HL-60 (cell line): ENCODE measurements at regions not wholly inside any gene's neighbourhood (a gene's known extent, or its start where the extent isn't known, plus 50 kb on each side); places are given as distances from the start of the nearest gene placed in this dataset.

Experiments used
- DNase-seq, 2 experiments: peaks; one replicate each; pipeline ENCODE4 v3.0.0-alpha.2; 2010 to 2020; ENCODE audit warnings: low read depth in 1 of 2, low spot score in 1 of 2
- H3K27ac ChIP-seq: fragments of 250-450 bp; sonication (Bioruptor Pico); replicated peaks from 2 replicates; pipeline ENCODE4 v1.5.1; 2020; ENCODE audit warnings: mild to moderate bottlenecking, moderate library complexity
- H3K27me3 ChIP-seq: fragments of 250-450 bp; sonication (Bioruptor Pico); 2 replicates; pipeline ENCODE4 v1.5.1; 2021; ENCODE audit warnings: mild to moderate bottlenecking, moderate library complexity; ENCODE audit not compliant: insufficient read depth, poor library complexity, severe bottlenecking
- H3K4me3 ChIP-seq: replicated peaks from 2 replicates; pipeline ENCODE4 v1.5.1; 2011; ENCODE audit warnings: mild to moderate bottlenecking, control low read depth, low read length; ENCODE audit not compliant: insufficient read depth
- CTCF ChIP-seq: IDR thresholded peaks from one replicate; pipeline ENCODE4 v1.5.1; 2011; ENCODE audit warnings: low read length, control low read depth, inconsistent platforms; ENCODE audit not compliant: insufficient read depth
- GABPA ChIP-seq: IDR thresholded peaks from 2 replicates; pipeline ENCODE4 v1.6.1; 2012; ENCODE audit warnings: low read depth
- POLR2AphosphoS5 ChIP-seq: IDR thresholded peaks from 2 replicates; pipeline ENCODE4 v1.6.1; 2012; ENCODE audit warnings: low read depth
- SPI1 ChIP-seq: IDR thresholded peaks from 2 replicates; pipeline ENCODE4 v1.6.1; 2012; ENCODE audit warnings: low read depth, mild to moderate bottlenecking, borderline replicate concordance
- TF ChIP-seq, protein P1 (sequence below): IDR thresholded peaks from 2 replicates; pipeline ENCODE4 v1.6.1; 2012; ENCODE audit warnings: low read depth; ENCODE audit not compliant: insufficient replicate concordance

GRCh38 chr20:24109537-24109936, 121.0 kb upstream of the GGTLC1 start:
- DNase-seq = no peak
- Histone ChIP-seq H3K27me3 (no peaks in the 10 kb centered on the region), H3K4me3 (no peak overlapping the region), H3K27ac (no peak overlapping the region)
- TF ChIP-seq CTCF = no peak
- TF ChIP-seq POLR2AphosphoS5 = no peak
- TF ChIP-seq GABPA = no peak
- TF ChIP-seq SPI1 = no peak
- TF ChIP-seq, protein P1, sequence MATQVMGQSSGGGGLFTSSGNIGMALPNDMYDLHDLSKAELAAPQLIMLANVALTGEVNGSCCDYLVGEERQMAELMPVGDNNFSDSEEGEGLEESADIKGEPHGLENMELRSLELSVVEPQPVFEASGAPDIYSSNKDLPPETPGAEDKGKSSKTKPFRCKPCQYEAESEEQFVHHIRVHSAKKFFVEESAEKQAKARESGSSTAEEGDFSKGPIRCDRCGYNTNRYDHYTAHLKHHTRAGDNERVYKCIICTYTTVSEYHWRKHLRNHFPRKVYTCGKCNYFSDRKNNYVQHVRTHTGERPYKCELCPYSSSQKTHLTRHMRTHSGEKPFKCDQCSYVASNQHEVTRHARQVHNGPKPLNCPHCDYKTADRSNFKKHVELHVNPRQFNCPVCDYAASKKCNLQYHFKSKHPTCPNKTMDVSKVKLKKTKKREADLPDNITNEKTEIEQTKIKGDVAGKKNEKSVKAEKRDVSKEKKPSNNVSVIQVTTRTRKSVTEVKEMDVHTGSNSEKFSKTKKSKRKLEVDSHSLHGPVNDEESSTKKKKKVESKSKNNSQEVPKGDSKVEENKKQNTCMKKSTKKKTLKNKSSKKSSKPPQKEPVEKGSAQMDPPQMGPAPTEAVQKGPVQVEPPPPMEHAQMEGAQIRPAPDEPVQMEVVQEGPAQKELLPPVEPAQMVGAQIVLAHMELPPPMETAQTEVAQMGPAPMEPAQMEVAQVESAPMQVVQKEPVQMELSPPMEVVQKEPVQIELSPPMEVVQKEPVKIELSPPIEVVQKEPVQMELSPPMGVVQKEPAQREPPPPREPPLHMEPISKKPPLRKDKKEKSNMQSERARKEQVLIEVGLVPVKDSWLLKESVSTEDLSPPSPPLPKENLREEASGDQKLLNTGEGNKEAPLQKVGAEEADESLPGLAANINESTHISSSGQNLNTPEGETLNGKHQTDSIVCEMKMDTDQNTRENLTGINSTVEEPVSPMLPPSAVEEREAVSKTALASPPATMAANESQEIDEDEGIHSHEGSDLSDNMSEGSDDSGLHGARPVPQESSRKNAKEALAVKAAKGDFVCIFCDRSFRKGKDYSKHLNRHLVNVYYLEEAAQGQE = no peak

- Histone ChIP-seq H3K27ac (no peak overlapping the region), H3K27me3 (no peaks in the 10 kb centered on the region)
Measured at GRCh38 chr20:24109008-24109407, 120.4 kb upstream of the GGTLC1 start.

GRCh38 chr20:24108581-24108980, 120.0 kb upstream of the GGTLC1 start:
- TF ChIP-seq GABPA (no peak), SPI1 (no peak), POLR2AphosphoS5 (no peak), CTCF (no peak)
- TF ChIP-seq, protein P1 = no peak
- DNase-seq = no peak
- H3K27me3 ChIP-seq = no peaks in the 10 kb centered on the region
- no peak overlapping the region for H3K4me3 ChIP-seq
- no peak overlapping the region for H3K27ac ChIP-seq

More at GRCh38 chr20:24109008-24109407, 120.4 kb upstream of the GGTLC1 start:
- TF ChIP-seq GABPA = no peak
- TF ChIP-seq, protein P1 = no peak
- TF ChIP-seq CTCF = no peak
- no peak for TF ChIP-seq SPI1
- no peak for TF ChIP-seq POLR2AphosphoS5
- no peak for DNase-seq
- H3K4me3 ChIP-seq = no peak overlapping the region
